ENCODE measurements at regions not wholly inside any gene's neighbourhood (a gene's known extent, or its start where the extent isn't known, plus 50 kb on each side); places are given as distances from the start of the nearest gene placed in this dataset.

- no peak for TF ChIP-seq CTCF (conservative IDR thresholded peaks at IDR 0.05)
- Mint-ChIP-seq H3K9me3 (no peaks in the 10 kb centered on the region), H3K4me3 (no peak overlapping the region), H3K27ac (no peak overlapping the region), H3K27me3 (no peaks in the 10 kb centered on the region), H3K4me1 (ENCODE audit: unreplicated experiment) (peaks cover 13% of the 10 kb centered on the region), H3K36me3 (no peaks in the 10 kb centered on the region)
- no peak for DNase-seq (ENCODE audit: extremely low spot score, unreplicated experiment)
Observed at GRCh38 chr11:41519696-41520095, 60.2 kb upstream of the LRRC4C start.

GRCh38 chr11:41522391-41522790 lies 62.9 kb upstream of the LRRC4C start:
- H3K27me3 Mint-ChIP-seq: no peaks in the 10 kb centered on the region
- no peak for DNase-seq (ENCODE audit: extremely low spot score, unreplicated experiment)
- TF ChIP-seq CTCF (conservative IDR thresholded peaks at IDR 0.05): no peak
- no peaks in the 10 kb centered on the region for H3K9me3 Mint-ChIP-seq
- no peak overlapping the region for H3K4me3 Mint-ChIP-seq
- no peak overlapping the region for H3K27ac Mint-ChIP-seq
- H3K4me1 Mint-ChIP-seq (ENCODE audit: unreplicated experiment): peaks cover 13% of the 10 kb centered on the region
- no peaks in the 10 kb centered on the region for H3K36me3 Mint-ChIP-seq

GRCh38 chr11:41522899-41523672 lies 63.6 kb upstream of the LRRC4C start:
- H3K27ac Mint-ChIP-seq: peak overlapping the region; percentile 27
- no peak overlapping the region for H3K4me3 Mint-ChIP-seq
- TF ChIP-seq CTCF (conservative IDR thresholded peaks at IDR 0.05): no peak
- H3K27me3 Mint-ChIP-seq: no peaks in the 10 kb centered on the region
- DNase-seq (ENCODE audit: extremely low spot score, unreplicated experiment): no peak
- no peaks in the 10 kb centered on the region for H3K9me3 Mint-ChIP-seq
- peaks cover 13% of the 10 kb centered on the region for H3K4me1 Mint-ChIP-seq (ENCODE audit: unreplicated experiment)
- no peaks in the 10 kb centered on the region for H3K36me3 Mint-ChIP-seq

- no peaks in the 10 kb centered on the region for H3K9me3 Mint-ChIP-seq
- no peak overlapping the region for H3K4me3 Mint-ChIP-seq
- no peaks in the 10 kb centered on the region for H3K27me3 Mint-ChIP-seq
- peaks cover 7% of the 10 kb centered on the region for H3K4me1 Mint-ChIP-seq (ENCODE audit: unreplicated experiment)
- no peak for DNase-seq (ENCODE audit: extremely low spot score, unreplicated experiment)
- no peaks in the 10 kb centered on the region for H3K36me3 Mint-ChIP-seq
- TF ChIP-seq CTCF (conservative IDR thresholded peaks at IDR 0.05): no peak
- H3K27ac Mint-ChIP-seq: no peak overlapping the region
Observed at GRCh38 chr11:41527530-41527929, 68.1 kb upstream of the LRRC4C start.

GRCh38 chr11:41532413-41532812 lies 73.0 kb upstream of the LRRC4C start:
- no peak overlapping the region for H3K4me3 Mint-ChIP-seq
- no peak for DNase-seq (ENCODE audit: extremely low spot score, unreplicated experiment)
- H3K27me3 Mint-ChIP-seq: no peaks in the 10 kb centered on the region
- no peaks in the 10 kb centered on the region for H3K9me3 Mint-ChIP-seq
- no peak for TF ChIP-seq CTCF (conservative IDR thresholded peaks at IDR 0.05)
- no peaks in the 10 kb centered on the region for H3K4me1 Mint-ChIP-seq (ENCODE audit: unreplicated experiment)
- H3K27ac Mint-ChIP-seq: no peak overlapping the region
- no peaks in the 10 kb centered on the region for H3K36me3 Mint-ChIP-seq
